Ovary (tissue), 7 donors: ENCODE measurements at regions not wholly inside any gene's neighbourhood (a gene's known extent, or its start where the extent isn't known, plus 50 kb on each side); places are given as distances from the start of the nearest gene placed in this dataset.

Source experiments
- DNase-seq, 5 donors: peaks; one replicate each; pipeline ENCODE4 v3.0.0-alpha.2; 2019 to 2020
- H3K27ac ChIP-seq, 2 donors: fragments of 200-600 bp; one replicate each; pipeline versions ENCODE4 v1.5.1 to v1.8.0; 2019 to 2022
- H3K27me3 ChIP-seq: fragments of 200-600 bp; one replicate; pipeline ENCODE4 v1.8.0; 2022
- H3K36me3 ChIP-seq: fragments of 200-600 bp; sonication (generic); one replicate; pipeline ENCODE4 v1.5.1; 2019
- H3K4me1 ChIP-seq: one replicate; pipeline ENCODE4 v1.8.1; 2013; ENCODE audit warnings: mild to moderate bottlenecking, moderate library complexity; ENCODE audit not compliant: insufficient read depth
- H3K4me3 ChIP-seq: fragments of 200-600 bp; sonication (generic); one replicate; pipeline ENCODE4 v1.5.1; 2017
- H3K9me3 ChIP-seq, 2 donors: fragments of 200-600 bp in 1 of 2; sonication (generic) in 1 of 2; one replicate each; pipeline versions ENCODE4 v1.5.1 to v1.8.1; 2013 to 2019; ENCODE audit warnings: mild to moderate bottlenecking in 1 of 2, moderate library complexity in 1 of 2
- CTCF ChIP-seq, 3 donors: fragments of 450-650 bp in 2 of 3; fragments of 200-600 bp in 1 of 3; IDR thresholded peaks; one replicate each; pipeline versions ENCODE4 v1.5.1 to v1.8.0; 2016 to 2022; ENCODE audit warnings: antibody characterized with exemption in 3 of 3, mild to moderate bottlenecking in 1 of 3
- EP300 ChIP-seq: sonication (generic); formaldehyde crosslinking; IDR thresholded peaks from one replicate; pipeline ENCODE4 v1.6.1; 2017; ENCODE audit warnings: antibody characterized with exemption
- POLR2A ChIP-seq: fragments of 450-650 bp; IDR thresholded peaks from one replicate; pipeline ENCODE4 v1.6.1; 2017; ENCODE audit warnings: antibody characterized with exemption, mild to moderate bottlenecking, moderate library complexity
- WGBS, 3 donors: extraction: QIAGEN DNeasy Blood & Tissue Kit in 1 of 3; methylation state at CpG; one replicate each; pipeline versions ENCODE4 v1.1.5 to v1.1.7; 2013 to 2017; 5-methylcytosine and 5-hydroxymethylcytosine counted together
- intact Hi-C, 4 donors: fragments of 100-400 bp; cut with DNase I; formaldehyde crosslinking; loops; one replicate each; pipeline versions ENCODE4 v1.11.0 to v1.15.1; 2022 to 2023
- donor health status: DM: no; HTN: no; CAD: no; lungs with moderate emphysema.
- donor health status: DM: no; HTN: no; CAD: no.
- donor health status: Bipolar disorder and iron deficiency.
- donor health status: DM: no; HTN: no; CAD: no.
- donor health status: DM: yes; HTN: yes; CAD: no.

DNA sequence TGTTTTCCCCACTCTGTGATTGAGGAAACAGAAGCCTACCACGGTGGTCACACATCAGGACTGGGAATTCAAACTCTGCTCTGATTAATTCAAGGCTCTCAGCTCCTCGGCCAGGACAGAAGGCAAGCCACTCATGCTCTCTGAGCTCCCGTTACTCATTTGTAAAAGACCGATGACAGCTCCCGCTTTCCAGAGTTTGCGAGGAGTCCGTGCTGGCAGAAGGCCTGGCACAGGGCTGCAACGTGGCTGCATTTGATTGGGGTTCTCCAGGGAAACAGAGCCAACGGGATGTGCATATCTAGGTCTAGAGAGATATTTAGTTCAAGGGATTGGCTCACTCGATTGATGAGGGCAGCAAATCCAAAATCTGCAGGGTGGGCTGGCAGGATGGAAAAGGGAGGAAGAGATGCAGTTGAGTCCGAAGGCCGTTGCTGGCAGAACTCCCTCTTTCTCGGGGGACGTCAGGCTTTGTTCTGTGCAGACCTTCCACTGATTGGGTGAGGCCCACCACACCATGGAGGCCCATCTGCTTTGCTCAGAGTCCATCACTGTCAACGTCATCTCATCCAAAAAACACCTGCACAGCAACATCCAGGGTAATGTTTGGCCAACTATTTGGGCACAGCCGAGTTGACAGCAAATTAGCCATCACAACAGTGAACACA, 215.5 kb upstream of the RPL38 start:
- TF ChIP-seq CTCF (IDR thresholded peaks at IDR 0.05) = no peak
- TF ChIP-seq POLR2A = no peak
- no peak for TF ChIP-seq EP300
- Histone ChIP-seq H3K9me3 (no peaks in the 10 kb centered on the region), H3K36me3 (no peaks in the 10 kb centered on the region), H3K27ac (no peak overlapping the region), H3K4me3 (no peak overlapping the region), H3K27me3 (no peaks in the 10 kb centered on the region), H3K4me1 (no peaks in the 10 kb centered on the region)
- DNase-seq = no peak
- intact Hi-C loops = no loop called here
- 74 to 82% (median 77%) methylated on average over 16 of the region's 16 CpGs for WGBS, 3 donors

DNA sequence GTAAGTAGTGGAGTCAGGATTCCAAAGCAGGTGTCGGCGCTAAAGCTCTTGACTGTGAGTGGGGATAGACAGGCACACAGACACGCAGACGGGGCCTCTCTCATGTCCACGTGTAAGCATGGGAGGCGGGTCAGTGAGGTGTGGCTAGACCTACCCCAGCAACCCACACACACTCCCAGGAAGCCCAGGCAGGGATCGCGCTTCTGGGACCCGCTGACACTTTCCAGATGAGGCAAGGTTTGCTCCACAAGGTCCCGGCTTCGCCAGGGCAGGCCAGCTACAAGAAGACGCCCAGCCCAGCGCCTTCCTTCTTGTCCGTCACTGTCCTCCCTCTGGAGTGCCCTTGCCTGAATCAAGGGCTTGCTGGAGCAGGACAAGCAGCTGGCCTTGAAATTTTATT, 213.8 kb upstream of the RPL38 start:
- no peak for TF ChIP-seq POLR2A
- no peak for TF ChIP-seq CTCF (IDR thresholded peaks at IDR 0.05)
- no peak for TF ChIP-seq EP300
- Histone ChIP-seq H3K36me3 (no peaks in the 10 kb centered on the region), H3K4me1 (no peaks in the 10 kb centered on the region), H3K27me3 (no peaks in the 10 kb centered on the region), H3K9me3 (no peaks in the 10 kb centered on the region), H3K4me3 (no peak overlapping the region), H3K27ac (no peak overlapping the region)
- DNase-seq = no peak
- intact Hi-C loops = no loop called here
- 7 to 16% (median 16%) methylated on average over 14 of the region's 14 CpGs for WGBS, 3 donors

- Histone ChIP-seq H3K9me3 (no peaks in the 10 kb centered on the region), H3K4me3 (no peak overlapping the region), H3K27me3 (no peaks in the 10 kb centered on the region), H3K27ac (no peak overlapping the region), H3K36me3 (no peaks in the 10 kb centered on the region), H3K4me1 (no peaks in the 10 kb centered on the region)
- no peak for DNase-seq
- TF ChIP-seq EP300 = no peak
- no peak for TF ChIP-seq CTCF (IDR thresholded peaks at IDR 0.05)
- TF ChIP-seq POLR2A = no peak
- intact Hi-C loops = no loop called here
- WGBS, 3 donors = 65 to 71% (median 69%) methylated on average over 7 of the region's 7 CpGs
Measured at GRCh38 chr17:73990290-73990689, 213.2 kb upstream of the RPL38 start.

DNA sequence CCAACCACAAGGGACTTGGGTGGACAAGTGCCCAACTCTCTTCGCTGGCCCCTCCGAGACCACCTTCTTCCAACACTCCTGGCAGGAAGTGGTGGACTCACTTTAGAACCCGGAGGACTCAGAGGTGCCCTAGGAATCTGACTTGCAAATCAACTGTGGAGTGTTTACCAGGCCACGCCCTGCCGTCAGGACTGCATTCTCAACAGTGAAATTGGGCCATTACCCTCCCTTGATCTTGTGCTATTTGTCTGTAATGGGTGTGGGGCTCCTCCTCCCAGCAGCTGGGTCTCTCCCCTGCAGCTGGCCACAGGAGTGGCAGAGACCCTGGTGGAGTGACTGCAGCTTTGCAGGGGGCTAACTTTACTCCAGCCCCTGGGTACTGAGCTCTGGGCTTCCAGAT, 212.2 kb upstream of the RPL38 start:
- no peaks in the 10 kb centered on the region for H3K27me3 ChIP-seq
- H3K36me3 ChIP-seq = no peaks in the 10 kb centered on the region
- H3K9me3 ChIP-seq = no peaks in the 10 kb centered on the region
- DNase-seq = no peak
- intact Hi-C loops = no loop called here
- H3K4me3 ChIP-seq = no peak overlapping the region
- 74 to 79% (median 76%) methylated on average over 5 of the region's 5 CpGs for WGBS, 3 donors
- no peak for TF ChIP-seq EP300
- no peak for TF ChIP-seq POLR2A
- TF ChIP-seq CTCF (IDR thresholded peaks at IDR 0.05) = no peak
- H3K4me1 ChIP-seq = no peaks in the 10 kb centered on the region
- H3K27ac ChIP-seq = no peak overlapping the region
